WTC11 (cell line): ENCODE measurements at regions not wholly inside any gene's neighbourhood (a gene's known extent, or its start where the extent isn't known, plus 50 kb on each side); places are given as distances from the start of the nearest gene placed in this dataset.

ENCODE experiments used
- ATAC-seq: fragments of 200-7000 bp; cut with Tn5 transposase; 2 replicates; pipeline ENCODE4 v1.10.0; 2021; ENCODE audit warnings: mild to moderate bottlenecking, moderate library complexity
- CTCF ChIA-PET: fragments of 300-600 bp; sonication (Branson Sonifier 250); formaldehyde crosslinking; loops from one replicate; lab custom pipeline; 2021; ENCODE audit warnings: antibody characterized with exemption; lab: Charles Lee
- POLR2A ChIA-PET: fragments of 350-600 bp; sonication (Branson Sonifier 250); formaldehyde crosslinking; loops from one replicate; lab custom pipeline; 2021; ENCODE audit warnings: antibody characterized with exemption; lab: Charles Lee
- DNase-seq: peaks from one replicate; pipeline ENCODE4 v3.0.0; 2021; ENCODE audit warnings: low spot score
- H3K27ac Mint-ChIP-seq: 2 replicates; pipeline ENCODE4 v1.8.0; 2021; ENCODE audit warnings: mixed read lengths
- H3K27me3 Mint-ChIP-seq: 2 replicates; pipeline ENCODE4 v1.8.0; 2021; ENCODE audit warnings: low read depth, mild to moderate bottlenecking, moderate library complexity, mixed read lengths
- H3K36me3 Mint-ChIP-seq: 2 replicates; pipeline ENCODE4 v1.8.0; 2021; ENCODE audit warnings: mixed read lengths
- H3K4me1 Mint-ChIP-seq: 2 replicates; pipeline ENCODE4 v1.8.0; 2022; ENCODE audit warnings: mixed read lengths
- H3K4me3 Mint-ChIP-seq: 2 replicates; pipeline ENCODE4 v1.8.0; 2021; ENCODE audit warnings: mild to moderate bottlenecking, moderate library complexity, mixed read lengths
- H3K9me3 Mint-ChIP-seq: 2 replicates; pipeline ENCODE4 v1.8.0; 2021; ENCODE audit warnings: mixed read lengths
- CDX4 ChIP-seq: fragments of 250-450 bp; sonication (Bioruptor Pico); IDR thresholded peaks from 2 replicates; pipeline ENCODE4 v1.9.0; 2021; ENCODE audit warnings: moderate library complexity, mild to moderate bottlenecking, inconsistent platforms, borderline replicate concordance
- CREM ChIP-seq: sonication (generic); formaldehyde crosslinking; IDR thresholded peaks from 2 replicates; pipeline ENCODE4 v1.8.1; 2022; ENCODE audit warnings: mild to moderate bottlenecking, missing genetic modification reagents, moderate library complexity
- ESRRA ChIP-seq: sonication (generic); formaldehyde crosslinking; IDR thresholded peaks from 2 replicates; pipeline ENCODE4 v1.8.1; 2022; ENCODE audit warnings: mild to moderate bottlenecking, missing genetic modification reagents, borderline replicate concordance
- ETV6 ChIP-seq: sonication (generic); formaldehyde crosslinking; IDR thresholded peaks from 2 replicates; pipeline ENCODE4 v1.8.1; 2022; ENCODE audit warnings: mild to moderate bottlenecking, missing genetic modification reagents
- FOXP4 ChIP-seq: sonication (generic); formaldehyde crosslinking; IDR thresholded peaks from 2 replicates; pipeline ENCODE4 v1.8.0; 2022; ENCODE audit warnings: mild to moderate bottlenecking, missing genetic modification reagents
- HMGA2 ChIP-seq: fragments of 250-450 bp; sonication (Bioruptor Pico); IDR thresholded peaks from 2 replicates; pipeline ENCODE4 v1.4.0; 2021; ENCODE audit warnings: mild to moderate bottlenecking, moderate library complexity
- IRF2 ChIP-seq: sonication (generic); formaldehyde crosslinking; IDR thresholded peaks from 2 replicates; pipeline ENCODE4 v1.8.0; 2022; ENCODE audit warnings: low read depth, missing genetic modification reagents, borderline replicate concordance
- MAX ChIP-seq: sonication (generic); formaldehyde crosslinking; IDR thresholded peaks from 2 replicates; pipeline ENCODE4 v1.8.0; 2022; ENCODE audit warnings: mild to moderate bottlenecking, missing genetic modification reagents
- MXD4 ChIP-seq: fragments of 250-450 bp; sonication (Bioruptor Pico); IDR thresholded peaks from 2 replicates; pipeline ENCODE4 v1.8.0; 2021; ENCODE audit warnings: mild to moderate bottlenecking, moderate library complexity, borderline replicate concordance
- MYBL2 ChIP-seq: sonication (generic); formaldehyde crosslinking; IDR thresholded peaks from 2 replicates; pipeline ENCODE4 v1.8.1; 2023; ENCODE audit warnings: mild to moderate bottlenecking, moderate library complexity, missing genetic modification reagents
- NR1H2 ChIP-seq: sonication (generic); formaldehyde crosslinking; IDR thresholded peaks from 2 replicates; pipeline ENCODE4 v1.9.0; 2021; ENCODE audit warnings: mild to moderate bottlenecking, moderate library complexity, missing genetic modification reagents
- NR2C2 ChIP-seq: sonication (generic); formaldehyde crosslinking; IDR thresholded peaks from 2 replicates; pipeline ENCODE4 v1.8.0; 2022; ENCODE audit warnings: mild to moderate bottlenecking, missing genetic modification reagents
- NR3C1 ChIP-seq: sonication (generic); formaldehyde crosslinking; conservative IDR thresholded peaks from 2 replicates; pipeline ENCODE4 v1.8.1; 2023; ENCODE audit warnings: low read depth, mild to moderate bottlenecking, missing genetic modification reagents
- PRDM15 ChIP-seq: sonication (generic); formaldehyde crosslinking; IDR thresholded peaks from 2 replicates; pipeline ENCODE4 v1.8.0; 2022; ENCODE audit warnings: missing genetic modification reagents
- RORB ChIP-seq: fragments of 250-450 bp; sonication (Bioruptor Pico); IDR thresholded peaks from 2 replicates; pipeline ENCODE4 v1.9.0; 2021; ENCODE audit warnings: mild to moderate bottlenecking
- SMAD3 ChIP-seq: sonication (generic); formaldehyde crosslinking; IDR thresholded peaks from 2 replicates; pipeline ENCODE4 v1.8.0; 2022; ENCODE audit warnings: missing genetic modification reagents, mild to moderate bottlenecking, borderline replicate concordance
- SMAD4 ChIP-seq: sonication (generic); formaldehyde crosslinking; IDR thresholded peaks from 2 replicates; pipeline ENCODE4 v1.8.0; 2022; ENCODE audit warnings: mild to moderate bottlenecking, missing genetic modification reagents
- TCF7 ChIP-seq: sonication (generic); formaldehyde crosslinking; IDR thresholded peaks from 2 replicates; pipeline ENCODE4 v1.8.0; 2022; ENCODE audit warnings: mild to moderate bottlenecking, low read depth, missing genetic modification reagents, moderate library complexity
- TEAD1 ChIP-seq: sonication (generic); formaldehyde crosslinking; IDR thresholded peaks from 2 replicates; pipeline ENCODE4 v1.8.0; 2022; ENCODE audit warnings: mild to moderate bottlenecking, missing genetic modification reagents
- USF2 ChIP-seq: sonication (generic); formaldehyde crosslinking; IDR thresholded peaks from 2 replicates; pipeline ENCODE4 v1.8.1; 2023; ENCODE audit warnings: mild to moderate bottlenecking, missing genetic modification reagents, moderate library complexity
- ZNF281 ChIP-seq: sonication (generic); formaldehyde crosslinking; IDR thresholded peaks from 2 replicates; pipeline ENCODE4 v1.8.0; 2023; ENCODE audit warnings: mild to moderate bottlenecking, missing genetic modification reagents
- ZNF317 ChIP-seq: sonication (generic); formaldehyde crosslinking; IDR thresholded peaks from 2 replicates; pipeline ENCODE4 v1.8.1; 2023; ENCODE audit warnings: low read depth, mild to moderate bottlenecking, moderate library complexity, missing genetic modification reagents, borderline replicate concordance
- ZSCAN18 ChIP-seq: fragments of 250-450 bp; sonication (Bioruptor Pico); IDR thresholded peaks from 2 replicates; pipeline ENCODE4 v2.1.2; 2022; ENCODE audit warnings: mild to moderate bottlenecking, moderate library complexity

- no peaks in the 10 kb centered on the region for H3K27me3 Mint-ChIP-seq
- ChIA-PET POLR2A (no interaction called here), CTCF (interaction anchor here (1.2 to 1.3 kb wide), 4 partner anchors 12 to 87 kb away, joined by 3 to 5 read pairs (median 3); no protein-coding TSS in a partner anchor)
- ATAC-seq (no peak), DNase-seq (no peak)
- H3K4me1 Mint-ChIP-seq, result no peaks in the 10 kb centered on the region
- H3K27ac Mint-ChIP-seq, result no peak overlapping the region
- H3K9me3 Mint-ChIP-seq, result no peaks in the 10 kb centered on the region
- no peaks in the 10 kb centered on the region for H3K36me3 Mint-ChIP-seq
- TF ChIP-seq ZNF317, result no peak
- no peak for TF ChIP-seq ETV6 (CRISPR knock-in tag)
- no peak for TF ChIP-seq NR1H2
- TF ChIP-seq MYBL2 (CRISPR knock-in tag), result no peak
- TF ChIP-seq PRDM15 (CRISPR knock-in tag), result no peak
- TF ChIP-seq USF2 (CRISPR knock-in tag), result no peak
- TF ChIP-seq SMAD3 (CRISPR knock-in tag), result no peak
- TF ChIP-seq NR2C2, result no peak
- no peak overlapping the region for H3K4me3 Mint-ChIP-seq
These were observed 449.8 kb downstream of the SOX6 start for GRCh38 chr11:15906481-15907035.

- H3K27ac Mint-ChIP-seq, result no peak overlapping the region
- ChIA-PET CTCF (no interaction called here), POLR2A (no interaction called here)
- H3K4me3 Mint-ChIP-seq, result no peak overlapping the region
- DNase-seq, result no peak
- no peak; the same call in 1 of the 2 replicates for ATAC-seq
- no peaks in the 10 kb centered on the region for H3K9me3 Mint-ChIP-seq
- H3K27me3 Mint-ChIP-seq, result no peaks in the 10 kb centered on the region
- no peaks in the 10 kb centered on the region for H3K4me1 Mint-ChIP-seq
- H3K36me3 Mint-ChIP-seq, result no peaks in the 10 kb centered on the region
- TF ChIP-seq CREM (CRISPR knock-in tag) (no peak), ZSCAN18 (CRISPR knock-in tag) (no peak), TEAD1 (CRISPR knock-in tag) (no peak), RORB (no peak), FOXP4 (CRISPR knock-in tag) (no peak), HMGA2 (CRISPR knock-in tag) (no peak), ESRRA (no peak), MXD4 (CRISPR knock-in tag) (no peak), IRF2 (CRISPR knock-in tag) (no peak), TCF7 (no peak), CDX4 (CRISPR knock-in tag) (no peak), ZNF281 (CRISPR knock-in tag) (no peak), SMAD4 (CRISPR knock-in tag) (no peak), MAX (CRISPR knock-in tag) (no peak), NR3C1 (CRISPR knock-in tag) (no peak)
These were observed 448.5 kb downstream of the SOX6 start for GRCh38 chr11:15907806-15908205.
